ENCODE measurements at regions not wholly inside any gene's neighbourhood (a gene's known extent, or its start where the extent isn't known, plus 50 kb on each side); places are given as distances from the start of the nearest gene placed in this dataset.

GRCh38 chr18:60676815-60677214 lies 304.2 kb upstream of the MC4R start:
- TF ChIP-seq CTCF (conservative IDR thresholded peaks at IDR 0.05; ENCODE audit: low read depth, low read length), result no peak
- no peak for TF ChIP-seq EZH2 (IDR thresholded peaks at IDR 0.05; ENCODE audit: borderline replicate concordance, low read depth, low read length, poor library complexity, severe bottlenecking)

All from A673 (cell line).